ENCODE measurements at regions not wholly inside any gene's neighbourhood (a gene's known extent, or its start where the extent isn't known, plus 50 kb on each side); places are given as distances from the start of the nearest gene placed in this dataset.

- Mint-ChIP-seq H3K9me3 (peaks cover 12% of the 10 kb centered on the region), H3K36me3 (ENCODE audit: low read depth) (peaks cover 19% of the 10 kb centered on the region), H3K4me1 (peaks cover 27% of the 10 kb centered on the region), H3K4me3 (no peak overlapping the region), H3K27me3 (ENCODE audit: low read depth) (no peaks in the 10 kb centered on the region), H3K27ac (ENCODE audit: unreplicated experiment) (peak overlapping the region; percentile 55)
- TF ChIP-seq, protein P1, sequence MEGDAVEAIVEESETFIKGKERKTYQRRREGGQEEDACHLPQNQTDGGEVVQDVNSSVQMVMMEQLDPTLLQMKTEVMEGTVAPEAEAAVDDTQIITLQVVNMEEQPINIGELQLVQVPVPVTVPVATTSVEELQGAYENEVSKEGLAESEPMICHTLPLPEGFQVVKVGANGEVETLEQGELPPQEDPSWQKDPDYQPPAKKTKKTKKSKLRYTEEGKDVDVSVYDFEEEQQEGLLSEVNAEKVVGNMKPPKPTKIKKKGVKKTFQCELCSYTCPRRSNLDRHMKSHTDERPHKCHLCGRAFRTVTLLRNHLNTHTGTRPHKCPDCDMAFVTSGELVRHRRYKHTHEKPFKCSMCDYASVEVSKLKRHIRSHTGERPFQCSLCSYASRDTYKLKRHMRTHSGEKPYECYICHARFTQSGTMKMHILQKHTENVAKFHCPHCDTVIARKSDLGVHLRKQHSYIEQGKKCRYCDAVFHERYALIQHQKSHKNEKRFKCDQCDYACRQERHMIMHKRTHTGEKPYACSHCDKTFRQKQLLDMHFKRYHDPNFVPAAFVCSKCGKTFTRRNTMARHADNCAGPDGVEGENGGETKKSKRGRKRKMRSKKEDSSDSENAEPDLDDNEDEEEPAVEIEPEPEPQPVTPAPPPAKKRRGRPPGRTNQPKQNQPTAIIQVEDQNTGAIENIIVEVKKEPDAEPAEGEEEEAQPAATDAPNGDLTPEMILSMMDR (conservative IDR thresholded peaks at IDR 0.05): no peak
- no peak for DNase-seq (ENCODE audit: low read depth, low spot score)
These were observed 443.6 kb downstream of the SPRY1 start for GRCh38 chr4:123840197-123840596.

- H3K27me3 Mint-ChIP-seq (ENCODE audit: low read depth): no peaks in the 10 kb centered on the region
These were observed 445.0 kb downstream of the SPRY1 start for GRCh38 chr4:123841447-123842121.

DNA sequence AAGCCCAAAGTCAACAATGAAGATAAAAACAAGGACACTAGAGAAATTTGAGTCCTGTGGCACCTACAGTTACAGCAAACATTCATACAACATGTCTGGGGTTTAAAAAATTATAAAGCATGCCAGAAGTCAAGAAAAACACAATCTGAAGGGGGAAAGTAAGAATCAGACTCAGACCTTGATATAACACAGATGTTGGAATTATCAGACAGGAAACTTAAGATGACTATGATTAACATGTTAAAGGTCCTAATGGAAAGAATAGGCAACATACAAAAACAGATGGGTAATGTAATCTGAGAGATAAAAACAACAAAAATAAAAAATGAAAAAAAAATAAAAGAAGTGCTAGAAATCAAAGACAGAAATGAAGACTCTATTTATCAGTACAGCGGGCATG, 446.5 kb downstream of the SPRY1 start:
- Mint-ChIP-seq H3K4me1 (peaks cover 19% of the 10 kb centered on the region), H3K27me3 (ENCODE audit: low read depth) (no peaks in the 10 kb centered on the region), H3K9me3 (peaks cover 12% of the 10 kb centered on the region), H3K36me3 (ENCODE audit: low read depth) (peaks cover 20% of the 10 kb centered on the region), H3K4me3 (no peak overlapping the region), H3K27ac (ENCODE audit: unreplicated experiment) (no peak overlapping the region)
- TF ChIP-seq, protein P1 (conservative IDR thresholded peaks at IDR 0.05): no peak
- no peak for DNase-seq (ENCODE audit: low read depth, low spot score)

More at GRCh38 chr4:123841447-123842121, 445.0 kb downstream of the SPRY1 start:
- Mint-ChIP-seq H3K36me3 (ENCODE audit: low read depth) (peaks cover 19% of the 10 kb centered on the region), H3K27ac (ENCODE audit: unreplicated experiment) (no peak overlapping the region), H3K9me3 (peaks cover 12% of the 10 kb centered on the region), H3K4me1 (peaks cover 27% of the 10 kb centered on the region), H3K4me3 (no peak overlapping the region)
- DNase-seq (ENCODE audit: low read depth, low spot score): no peak
- TF ChIP-seq, protein P1 (conservative IDR thresholded peaks at IDR 0.05): no peak

DNA sequence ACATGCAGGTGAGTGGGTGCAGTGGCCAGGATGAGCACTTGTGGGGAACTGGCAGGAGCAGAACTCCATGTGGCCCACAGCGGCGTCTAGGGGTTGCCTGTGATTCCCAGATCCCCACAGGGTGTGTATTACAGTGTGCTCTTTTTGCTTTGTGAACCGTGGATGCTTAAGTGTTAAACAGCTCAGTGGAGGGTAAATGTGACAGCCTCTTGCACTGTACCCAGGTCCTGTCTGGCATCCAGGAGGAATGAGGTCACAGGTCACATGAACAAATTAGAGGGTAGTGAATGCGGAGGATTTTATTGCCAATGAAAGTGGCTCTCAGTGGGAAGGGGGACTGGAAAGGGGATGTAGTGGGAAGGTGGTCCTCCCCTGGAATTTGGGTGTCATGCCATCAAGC, 447.8 kb downstream of the SPRY1 start:
- H3K9me3 Mint-ChIP-seq: peaks cover 12% of the 10 kb centered on the region

GRCh38 chr4:123846092-123846491, 449.5 kb downstream of the SPRY1 start:
- H3K27me3 Mint-ChIP-seq (ENCODE audit: low read depth): no peaks in the 10 kb centered on the region
- no peak overlapping the region for H3K27ac Mint-ChIP-seq (ENCODE audit: unreplicated experiment)
- H3K9me3 Mint-ChIP-seq: peaks cover 12% of the 10 kb centered on the region
- TF ChIP-seq, protein P1 (conservative IDR thresholded peaks at IDR 0.05): no peak
- no peak overlapping the region for H3K4me3 Mint-ChIP-seq
- no peak for DNase-seq (ENCODE audit: low read depth, low spot score)
- H3K36me3 Mint-ChIP-seq (ENCODE audit: low read depth): peaks cover 20% of the 10 kb centered on the region
- H3K4me1 Mint-ChIP-seq: peaks cover 18% of the 10 kb centered on the region

More for the DNA sequence above, 447.8 kb downstream of the SPRY1 start:
- no peak overlapping the region for H3K27ac Mint-ChIP-seq (ENCODE audit: unreplicated experiment)
- TF ChIP-seq, protein P1 (conservative IDR thresholded peaks at IDR 0.05): no peak
- H3K4me1 Mint-ChIP-seq: peaks cover 17% of the 10 kb centered on the region
- no peaks in the 10 kb centered on the region for H3K27me3 Mint-ChIP-seq (ENCODE audit: low read depth)
- peaks cover 20% of the 10 kb centered on the region for H3K36me3 Mint-ChIP-seq (ENCODE audit: low read depth)
- DNase-seq (ENCODE audit: low read depth, low spot score): no peak
- H3K4me3 Mint-ChIP-seq: no peak overlapping the region
